IMR-90 (cell line): ENCODE measurements at regions not wholly inside any gene's neighbourhood (a gene's known extent, or its start where the extent isn't known, plus 50 kb on each side); places are given as distances from the start of the nearest gene placed in this dataset.

Source experiments
- BHLHE40 ChIP-seq: fragments of 150-350 bp; IDR thresholded peaks from 2 replicates; pipeline ENCODE4 v1.6.1; 2016; ENCODE audit warnings: mild to moderate bottlenecking, low read depth, low read length
- CEBPB ChIP-seq: IDR thresholded peaks from 2 replicates; pipeline ENCODE4 v1.6.1; 2012; ENCODE audit warnings: low read depth, low read length, improper control_type of control experiment
- CHD1 ChIP-seq: IDR thresholded peaks from 2 replicates; pipeline ENCODE4 v1.6.1; 2012; ENCODE audit warnings: low read depth, low read length, improper control_type of control experiment
- FOS ChIP-seq: fragments of 150-350 bp; IDR thresholded peaks from 2 replicates; pipeline ENCODE4 v1.6.1; 2016; ENCODE audit warnings: low read depth, low read length
- MAFK ChIP-seq: IDR thresholded peaks from 2 replicates; pipeline ENCODE4 v1.6.1; 2012; ENCODE audit warnings: low read depth, low read length, improper control_type of control experiment
- MAZ ChIP-seq: IDR thresholded peaks from 2 replicates; pipeline ENCODE4 v1.6.1; 2012; ENCODE audit warnings: low read depth, mild to moderate bottlenecking, low read length, improper control_type of control experiment, moderate library complexity, borderline replicate concordance
- POLR2A ChIP-seq: IDR thresholded peaks from 2 replicates; pipeline ENCODE4 v1.6.1; 2012; ENCODE audit warnings: mild to moderate bottlenecking, low read depth, low read length
- RAD21 ChIP-seq: IDR thresholded peaks from 2 replicates; pipeline ENCODE4 v1.6.1; 2012; ENCODE audit warnings: low read length, improper control_type of control experiment
- RCOR1 ChIP-seq: IDR thresholded peaks from 2 replicates; pipeline ENCODE4 v1.6.1; 2012; ENCODE audit warnings: mild to moderate bottlenecking, low read length, improper control_type of control experiment; ENCODE audit not compliant: insufficient replicate concordance
- TF ChIP-seq, protein P1 (sequence below): conservative IDR thresholded peaks from 2 replicates; pipeline ENCODE4 v1.5.1; 2012; ENCODE audit warnings: mild to moderate bottlenecking, low read depth, low read length, improper control_type of control experiment
- TF ChIP-seq, protein P2 (sequence below): fragments of 150-350 bp; IDR thresholded peaks from 2 replicates; pipeline ENCODE4 v1.6.1; 2017; ENCODE audit warnings: mild to moderate bottlenecking, antibody characterized with exemption, low read length, low read depth

DNA sequence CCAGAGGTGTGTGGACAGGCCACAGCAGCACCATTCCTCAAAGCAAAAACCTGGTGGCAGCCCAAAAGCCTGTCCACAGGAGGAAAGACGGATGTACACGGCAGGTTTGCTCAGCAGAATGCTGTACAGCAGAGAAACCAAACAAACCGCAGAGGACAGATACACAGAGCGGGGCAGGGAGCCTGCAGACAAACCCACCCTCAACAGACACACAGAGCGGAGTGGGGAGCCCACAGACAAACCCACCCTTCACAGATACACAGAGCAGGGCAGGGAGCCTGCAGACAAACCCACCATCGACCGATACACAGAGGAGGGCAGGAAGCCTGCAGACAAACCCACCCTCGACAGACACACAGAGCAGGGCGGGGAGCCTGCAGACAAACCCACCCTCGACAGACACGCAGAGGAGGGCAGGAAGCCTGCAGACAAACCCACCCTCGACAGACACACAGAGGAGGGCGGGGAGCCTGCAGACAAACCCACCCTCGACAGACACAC, 53.0 kb upstream of the METRNL start:
- TF ChIP-seq, protein P1, sequence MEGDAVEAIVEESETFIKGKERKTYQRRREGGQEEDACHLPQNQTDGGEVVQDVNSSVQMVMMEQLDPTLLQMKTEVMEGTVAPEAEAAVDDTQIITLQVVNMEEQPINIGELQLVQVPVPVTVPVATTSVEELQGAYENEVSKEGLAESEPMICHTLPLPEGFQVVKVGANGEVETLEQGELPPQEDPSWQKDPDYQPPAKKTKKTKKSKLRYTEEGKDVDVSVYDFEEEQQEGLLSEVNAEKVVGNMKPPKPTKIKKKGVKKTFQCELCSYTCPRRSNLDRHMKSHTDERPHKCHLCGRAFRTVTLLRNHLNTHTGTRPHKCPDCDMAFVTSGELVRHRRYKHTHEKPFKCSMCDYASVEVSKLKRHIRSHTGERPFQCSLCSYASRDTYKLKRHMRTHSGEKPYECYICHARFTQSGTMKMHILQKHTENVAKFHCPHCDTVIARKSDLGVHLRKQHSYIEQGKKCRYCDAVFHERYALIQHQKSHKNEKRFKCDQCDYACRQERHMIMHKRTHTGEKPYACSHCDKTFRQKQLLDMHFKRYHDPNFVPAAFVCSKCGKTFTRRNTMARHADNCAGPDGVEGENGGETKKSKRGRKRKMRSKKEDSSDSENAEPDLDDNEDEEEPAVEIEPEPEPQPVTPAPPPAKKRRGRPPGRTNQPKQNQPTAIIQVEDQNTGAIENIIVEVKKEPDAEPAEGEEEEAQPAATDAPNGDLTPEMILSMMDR: no peak
- no peak for TF ChIP-seq MAZ
- no peak for TF ChIP-seq CHD1
- TF ChIP-seq POLR2A: no peak
- TF ChIP-seq BHLHE40: no peak
- TF ChIP-seq CEBPB: no peak
- TF ChIP-seq RCOR1: no peak
- no peak for TF ChIP-seq FOS
- no peak for TF ChIP-seq MAFK
- TF ChIP-seq RAD21: no peak
- TF ChIP-seq, protein P2, sequence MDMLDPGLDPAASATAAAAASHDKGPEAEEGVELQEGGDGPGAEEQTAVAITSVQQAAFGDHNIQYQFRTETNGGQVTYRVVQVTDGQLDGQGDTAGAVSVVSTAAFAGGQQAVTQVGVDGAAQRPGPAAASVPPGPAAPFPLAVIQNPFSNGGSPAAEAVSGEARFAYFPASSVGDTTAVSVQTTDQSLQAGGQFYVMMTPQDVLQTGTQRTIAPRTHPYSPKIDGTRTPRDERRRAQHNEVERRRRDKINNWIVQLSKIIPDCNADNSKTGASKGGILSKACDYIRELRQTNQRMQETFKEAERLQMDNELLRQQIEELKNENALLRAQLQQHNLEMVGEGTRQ: no peak
